CD14-positive monocyte (primary cell): ENCODE measurements at regions not wholly inside any gene's neighbourhood (a gene's known extent, or its start where the extent isn't known, plus 50 kb on each side); places are given as distances from the start of the nearest gene placed in this dataset.

ENCODE experiments used
- DNase-seq, 3 donors: peaks; one replicate each; pipeline ENCODE4 v3.0.0-alpha.2; 2011 to 2022
- H2AFZ ChIP-seq: 2 replicates; pipeline ENCODE4 v1.6.0; 2012; ENCODE audit warnings: mild to moderate bottlenecking, low read depth, low read length, inconsistent platforms; ENCODE audit not compliant: insufficient read depth, poor library complexity, severe bottlenecking
- H3K27ac ChIP-seq, 2 donors: 1 replicate in 1 of 2; 2 replicates in 1 of 2; pipeline ENCODE4 v1.5.1; 2012 to 2013; ENCODE audit warnings: low read length in 2 of 2, control low read depth in 1 of 2, inconsistent platforms in 1 of 2, low read depth in 1 of 2, mild to moderate bottlenecking in 1 of 2
- H3K27me3 ChIP-seq, 2 donors: one replicate each; pipeline versions ENCODE4 v1.6.0 to v1.6.1; 2011 to 2013; ENCODE audit warnings: low read length in 2 of 2; ENCODE audit not compliant: control insufficient read depth in 2 of 2, insufficient read depth in 2 of 2
- H3K36me3 ChIP-seq, 2 donors: replicated peaks in 1 of 2; 1 replicate in 1 of 2; 2 replicates in 1 of 2; pipeline versions ENCODE4 v1.5.1 to v1.6.1; 2012 to 2013; ENCODE audit warnings: low read length in 2 of 2, control low read depth in 1 of 2, inconsistent platforms in 1 of 2, mild to moderate bottlenecking in 1 of 2; ENCODE audit not compliant: insufficient read depth in 2 of 2, control insufficient read depth in 1 of 2
- H3K4me1 ChIP-seq, 2 donors: 1 replicate in 1 of 2; 2 replicates in 1 of 2; pipeline versions ENCODE4 v1.5.1 to v1.6.1; 2012 to 2013; ENCODE audit warnings: low read length in 2 of 2, control low read depth in 1 of 2, inconsistent platforms in 1 of 2, mild to moderate bottlenecking in 1 of 2, moderate library complexity in 1 of 2; ENCODE audit not compliant: insufficient read depth in 2 of 2, control insufficient read depth in 1 of 2
- H3K4me2 ChIP-seq: replicated peaks from 2 replicates; pipeline ENCODE3; 2012; ENCODE audit warnings: low read length, moderate library complexity, mild to moderate bottlenecking; ENCODE audit not compliant: poor library complexity, severe bottlenecking; ENCODE audit errors: extremely low read depth
- H3K4me3 ChIP-seq, 3 experiments: fragments of 200-600 bp in 1 of 3; sonication (generic) in 1 of 3; replicated peaks in 1 of 3; 1 replicate in 2 of 3; 2 replicates in 1 of 3; pipeline ENCODE4 v1.5.1; 2011 to 2013; ENCODE audit warnings: low read length in 3 of 3, mild to moderate bottlenecking in 3 of 3, control low read depth in 2 of 3, low read depth in 2 of 3, inconsistent platforms in 1 of 3, moderate library complexity in 1 of 3
- H3K79me2 ChIP-seq: 2 replicates; pipeline ENCODE4 v1.6.0; 2012; ENCODE audit warnings: mild to moderate bottlenecking, control low read depth, inconsistent platforms, low read length, moderate library complexity; ENCODE audit not compliant: insufficient read depth
- H3K9ac ChIP-seq: 2 replicates; pipeline ENCODE4 v1.6.0; 2017; ENCODE audit warnings: low read length, mild to moderate bottlenecking; ENCODE audit not compliant: insufficient read depth, poor library complexity, severe bottlenecking
- H3K9me3 ChIP-seq, 2 donors: replicated peaks in 1 of 2; 1 replicate in 1 of 2; 2 replicates in 1 of 2; pipeline versions ENCODE4 v1.5.1 to v1.6.1; 2012 to 2013; ENCODE audit warnings: low read length in 2 of 2, control low read depth in 1 of 2; ENCODE audit not compliant: control insufficient read depth in 1 of 2, insufficient read depth in 1 of 2
- H4K20me1 ChIP-seq: 2 replicates; pipeline ENCODE4 v1.6.0; 2012; ENCODE audit warnings: mild to moderate bottlenecking, low read length, control low read depth, moderate library complexity; ENCODE audit not compliant: insufficient read depth
- H3K27ac Mint-ChIP-seq, 7 donors: one replicate each; pipeline ENCODE4 v1.8.0; 2020; ENCODE audit warnings: mild to moderate bottlenecking in 7 of 7, mixed read lengths in 7 of 7, moderate library complexity in 6 of 7, inconsistent platforms in 2 of 7
- H3K27me3 Mint-ChIP-seq, 3 donors: one replicate each; pipeline ENCODE4 v1.8.0; 2021 to 2022; ENCODE audit warnings: low read depth in 3 of 3, mild to moderate bottlenecking in 3 of 3, mixed read lengths in 3 of 3, moderate library complexity in 3 of 3, inconsistent platforms in 1 of 3
- H3K36me3 Mint-ChIP-seq, 2 donors: one replicate each; pipeline ENCODE4 v1.8.0; 2020; ENCODE audit warnings: mixed read lengths in 2 of 2, inconsistent platforms in 1 of 2, mild to moderate bottlenecking in 1 of 2
- H3K4me1 Mint-ChIP-seq: one replicate; pipeline ENCODE4 v1.8.0; 2020; ENCODE audit warnings: mild to moderate bottlenecking, mixed read lengths
- H3K4me3 Mint-ChIP-seq, 2 donors: one replicate each; pipeline ENCODE4 v1.8.0; 2020; ENCODE audit warnings: mild to moderate bottlenecking in 2 of 2, mixed read lengths in 2 of 2, moderate library complexity in 1 of 2
- H3K9me3 Mint-ChIP-seq, 7 donors: one replicate each; pipeline ENCODE4 v1.8.0; 2020 to 2022; ENCODE audit warnings: mixed read lengths in 7 of 7, mild to moderate bottlenecking in 6 of 7, moderate library complexity in 6 of 7, inconsistent platforms in 2 of 7
- CTCF ChIP-seq: fragments of 200-600 bp; IDR thresholded peaks from one replicate; pipeline ENCODE4 v1.8.0; 2022; ENCODE audit warnings: antibody characterized with exemption, mild to moderate bottlenecking
- WGBS: methylation state at CpG from one replicate; pipeline ENCODE4 v1.1.5; 2013; ENCODE audit warnings: missing lambda C conversion rate; ENCODE audit not compliant: insufficient coverage; 5-methylcytosine and 5-hydroxymethylcytosine counted together
- intact Hi-C, 2 donors: fragments of 100-400 bp; cut with micrococcal nuclease; formaldehyde crosslinking; loops; one replicate each; pipeline versions ENCODE4 v1.15.0 to v1.15.1; 2023

GRCh38 chr12:17352164-17352563 lies 737.8 kb downstream of the RERGL start:
- peak; percentile 11 for TF ChIP-seq CTCF
- no peak for DNase-seq
- Mint-ChIP-seq H3K36me3 (no peaks in the 10 kb centered on the region), H3K27ac (no peak overlapping the region), H3K27me3 (no peaks in the 10 kb centered on the region), H3K4me1 (no peaks in the 10 kb centered on the region), H3K9me3 (peaks cover 0 to 7% (median 3%) of the 10 kb centered on the region in 7 donors), H3K4me3 (no peak overlapping the region)
- intact Hi-C loops, result no loop called here
- no CpG with 5 or more reads among the region's 1 CpG for WGBS
- no peak overlapping the region for H3K4me2 ChIP-seq
- H3K4me1 ChIP-seq, result no peaks in the 10 kb centered on the region
- H3K27me3 ChIP-seq, result no peaks in the 10 kb centered on the region
- H4K20me1 ChIP-seq, result no peaks in the 10 kb centered on the region
- H2AFZ ChIP-seq, result no peak overlapping the region
- H3K27ac ChIP-seq, result no peak overlapping the region
- H3K4me3 ChIP-seq, result no peak overlapping the region
- no peak overlapping the region for H3K9ac ChIP-seq
- no peaks in the 10 kb centered on the region for H3K79me2 ChIP-seq
- peaks cover 0 to 3% of the 10 kb centered on the region in 2 donors for H3K9me3 ChIP-seq
- H3K36me3 ChIP-seq, result no peaks in the 10 kb centered on the region

DNA sequence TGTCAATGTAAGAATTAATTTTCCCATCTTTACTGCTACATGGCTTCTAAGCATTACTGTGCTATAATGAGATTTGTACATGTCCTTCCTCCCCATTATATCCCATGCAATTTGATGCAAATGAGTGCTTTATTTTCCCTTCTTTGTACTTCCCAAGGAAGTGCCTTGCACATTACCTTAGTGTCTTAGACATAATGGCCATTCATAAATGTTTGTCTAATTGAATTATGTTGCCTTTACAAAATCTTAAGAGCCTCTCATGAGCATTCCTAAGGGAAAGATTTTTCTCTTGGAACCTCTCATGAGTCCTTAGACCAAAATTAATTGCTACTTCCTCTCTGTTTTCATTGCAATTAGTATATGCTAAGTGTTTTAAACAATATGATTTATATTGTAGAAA lies 741.7 kb downstream of the RERGL start:
- Mint-ChIP-seq H3K9me3 (peaks cover 0 to 7% (median 5%) of the 10 kb centered on the region in 7 donors), H3K27ac (no peak overlapping the region), H3K27me3 (no peaks in the 10 kb centered on the region), H3K4me1 (no peaks in the 10 kb centered on the region), H3K4me3 (no peak overlapping the region), H3K36me3 (no peaks in the 10 kb centered on the region)
- no peak for DNase-seq
- H3K27ac ChIP-seq, result no peak overlapping the region
- no peaks in the 10 kb centered on the region for H3K36me3 ChIP-seq
- TF ChIP-seq CTCF, result no peak
- no peaks in the 10 kb centered on the region for H3K4me1 ChIP-seq
- H3K9ac ChIP-seq, result no peak overlapping the region
- H3K4me3 ChIP-seq, result no peak overlapping the region
- H3K4me2 ChIP-seq, result no peak overlapping the region
- no peaks in the 10 kb centered on the region for H3K79me2 ChIP-seq
- no peaks in the 10 kb centered on the region for H4K20me1 ChIP-seq
- H3K9me3 ChIP-seq, result peaks cover 0 to 4% of the 10 kb centered on the region in 2 donors
- no peak overlapping the region for H2AFZ ChIP-seq
- no peaks in the 10 kb centered on the region for H3K27me3 ChIP-seq
- intact Hi-C loops, result no loop called here
